Right renal cortex interstitium (tissue), 3 donors: ENCODE measurements at regions not wholly inside any gene's neighbourhood (a gene's known extent, or its start where the extent isn't known, plus 50 kb on each side); places are given as distances from the start of the nearest gene placed in this dataset.
A peak's percentile ranks its signal among the peaks of the same experiment; 100 is the strongest.
"Not testable (repeated sequence)": the region's sequence is repeated elsewhere in the genome, so short reads cannot be mapped to it uniquely, and the experiment has no call there.

Experiments used
- DNase-seq, 3 donors: peaks; one replicate each; pipeline ENCODE4 v3.0.0-alpha.2; 2013; ENCODE audit warnings: low read depth in 3 of 3, low spot score in 2 of 3

- peak in 1 of 3 donors; percentile 20 for DNase-seq
Observed at GRCh38 chr2:63692002-63692606, 103.3 kb downstream of the MDH1 start.

DNA sequence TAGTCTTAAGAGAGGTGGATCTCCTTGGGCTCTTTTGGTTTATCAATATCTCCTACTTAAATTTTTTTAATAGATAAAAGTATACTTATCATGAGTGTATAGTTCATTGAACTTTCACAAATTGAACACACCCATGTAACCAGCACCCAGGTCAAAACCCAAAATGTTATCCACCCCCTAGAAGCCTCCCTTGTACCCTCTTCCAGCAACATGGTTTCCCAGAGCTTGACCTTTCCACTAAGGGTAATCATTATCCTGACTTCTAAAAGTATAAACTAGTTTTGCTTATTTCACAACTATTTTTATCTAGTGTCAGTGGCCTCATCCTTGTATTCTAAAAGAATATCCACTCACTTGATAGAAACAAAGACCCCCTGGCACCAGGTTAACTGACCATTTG, 106.8 kb downstream of the MDH1 start:
- DNase-seq, result no peak

DNA sequence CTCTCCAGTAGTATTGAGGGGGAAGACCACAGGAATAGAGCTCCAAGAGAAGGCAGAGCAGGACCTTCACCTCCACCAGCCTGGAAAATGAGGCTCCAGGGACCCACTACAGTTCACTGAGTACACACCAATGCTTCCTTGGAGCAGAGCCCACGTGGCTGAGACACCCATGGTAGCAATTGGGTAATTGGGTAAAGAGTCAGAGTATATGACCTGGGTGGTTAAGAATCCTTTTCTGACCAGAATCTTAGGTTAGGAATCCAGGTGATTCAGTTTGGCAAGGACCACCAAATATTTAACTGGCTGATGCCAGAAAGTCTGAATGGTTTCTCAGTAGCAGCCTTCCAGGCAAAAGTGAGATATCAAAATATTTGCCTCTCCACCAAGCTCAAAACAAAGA, 107.7 kb downstream of the MDH1 start:
- DNase-seq, result no peak

GRCh38 chr2:63697160-63697559, 108.4 kb downstream of the MDH1 start:
- no peak for DNase-seq

DNA sequence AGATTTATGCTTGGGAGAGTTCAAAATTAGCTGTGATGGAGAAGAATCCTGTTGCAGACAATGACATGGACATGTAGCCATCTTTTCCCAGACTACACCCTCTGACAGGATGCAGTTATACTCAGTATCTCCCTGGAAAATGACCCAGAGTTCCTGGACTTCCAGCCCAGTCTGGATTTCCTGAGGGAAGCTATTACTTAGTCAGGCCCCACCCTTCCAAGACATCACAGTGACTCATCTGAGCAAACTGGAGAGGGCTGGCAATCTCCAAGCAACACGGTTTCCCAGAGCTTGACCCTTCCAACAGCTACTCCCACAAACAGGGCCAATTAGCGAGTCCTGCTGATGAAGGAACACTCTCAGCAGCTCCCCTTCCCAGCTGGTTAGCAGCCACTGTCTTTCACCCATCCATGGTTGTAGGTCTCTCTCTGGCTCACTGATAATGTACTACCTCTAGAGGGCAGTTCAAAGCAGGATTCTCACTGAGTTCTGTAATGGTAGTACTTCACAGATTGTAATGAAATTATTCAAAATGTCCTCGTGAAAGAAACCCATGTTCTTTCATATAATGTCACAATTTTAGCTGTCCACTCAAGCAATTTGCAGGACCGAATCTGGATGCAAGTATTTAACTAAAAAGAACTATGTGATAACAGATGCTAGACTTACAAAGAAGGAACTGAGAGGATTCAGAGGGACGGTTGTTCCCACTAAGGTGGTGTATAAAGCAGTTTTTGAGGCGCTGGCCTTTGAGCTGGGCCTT, 110.2 kb downstream of the MDH1 start:
- no peak for DNase-seq

DNA sequence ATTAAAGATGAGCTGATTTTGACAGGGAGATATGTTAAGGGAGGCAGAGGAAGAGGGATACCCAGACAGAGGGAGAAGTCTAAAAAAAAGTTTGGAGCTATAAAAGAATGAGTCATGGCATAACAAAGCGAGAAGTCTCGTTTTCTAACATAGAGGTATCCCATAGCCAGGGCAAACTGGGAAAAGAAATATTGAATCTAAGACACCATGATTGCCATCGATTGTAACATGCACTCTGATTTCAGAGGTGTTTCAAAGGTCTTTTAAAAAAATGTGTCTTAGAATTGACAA, 110.7 kb downstream of the MDH1 start:
- DNase-seq, result no peak

DNA sequence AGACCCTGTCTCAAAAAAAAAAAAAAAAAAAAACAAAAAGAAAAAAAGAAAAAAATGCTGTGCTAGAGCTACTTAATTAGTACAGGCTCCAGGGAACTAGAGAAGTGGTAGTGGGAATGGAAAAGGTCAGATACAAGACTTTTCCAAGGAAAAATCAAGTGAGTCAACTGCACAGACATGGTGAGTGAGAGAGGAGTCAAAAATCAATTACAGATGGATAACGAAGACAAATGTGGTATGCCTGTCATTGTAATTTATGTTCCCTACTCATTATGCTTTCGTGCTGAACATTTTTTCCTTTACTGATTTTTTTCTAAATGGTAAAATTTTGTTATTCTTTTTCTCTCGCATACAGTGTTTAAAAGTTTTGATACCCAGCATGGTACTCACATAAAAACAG, 111.5 kb downstream of the MDH1 start:
- DNase-seq, result no peak

- no peak for DNase-seq
Observed at GRCh38 chr2:63701406-63701805, 112.6 kb downstream of the MDH1 start.

- DNase-seq, result not testable (repeated sequence)
Observed at GRCh38 chr2:63706084-63706483, 117.3 kb downstream of the MDH1 start.

GRCh38 chr2:63710732-63711131, 122.0 kb downstream of the MDH1 start:
- no peak for DNase-seq

GRCh38 chr2:63712748-63713147, 124.0 kb downstream of the MDH1 start:
- DNase-seq, result no peak

DNA sequence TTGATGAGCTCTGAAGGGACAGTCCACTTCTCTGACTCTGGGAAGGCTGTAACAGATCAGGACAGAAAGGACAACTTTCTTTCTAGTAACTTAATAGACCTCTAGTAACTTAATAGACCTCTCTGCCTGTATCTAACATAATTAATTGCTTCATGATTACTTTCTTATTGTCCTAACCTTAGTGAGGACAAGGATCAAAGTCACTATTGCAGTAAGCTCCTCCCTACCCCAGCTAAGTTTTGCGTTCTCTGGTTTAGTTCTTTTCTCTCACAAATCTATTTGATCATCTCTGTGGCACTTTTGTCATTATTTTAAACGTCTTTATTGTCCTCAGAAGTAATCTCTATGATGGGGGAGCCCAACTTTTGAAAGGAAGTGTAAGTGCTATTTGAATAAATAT, 125.5 kb upstream of the UGP2 start:
- DNase-seq, result no peak

- DNase-seq, result no peak
Observed at GRCh38 chr2:63719052-63719451, 122.6 kb upstream of the UGP2 start.

DNA sequence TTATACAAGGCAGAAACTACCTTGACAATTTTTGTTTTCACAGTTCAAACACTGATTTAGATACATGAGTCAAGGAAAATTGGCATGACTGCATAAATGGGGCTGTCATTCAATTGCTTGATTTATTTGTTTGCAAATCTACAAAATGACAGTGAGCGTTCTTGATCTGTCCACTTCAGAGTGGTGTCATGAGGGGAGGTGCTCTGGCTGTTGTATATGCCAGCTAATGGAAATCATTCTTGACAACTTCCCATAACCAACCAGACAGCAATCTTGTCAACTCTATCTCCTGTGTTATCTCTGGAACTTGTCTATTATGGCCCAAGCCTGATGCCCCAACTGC, 120.6 kb upstream of the UGP2 start:
- no peak for DNase-seq

GRCh38 chr2:63722284-63722683, 119.4 kb upstream of the UGP2 start:
- DNase-seq, result not testable (repeated sequence)

GRCh38 chr2:63723709-63724108, 118.0 kb upstream of the UGP2 start:
- no peak for DNase-seq

- not testable (repeated sequence) for DNase-seq
Observed at GRCh38 chr2:63725212-63725611, 116.5 kb upstream of the UGP2 start.

- DNase-seq, result no peak
Observed at GRCh38 chr2:63729362-63729761, 112.3 kb upstream of the UGP2 start.

GRCh38 chr2:63729831-63730230, 111.9 kb upstream of the UGP2 start:
- no peak for DNase-seq

DNA sequence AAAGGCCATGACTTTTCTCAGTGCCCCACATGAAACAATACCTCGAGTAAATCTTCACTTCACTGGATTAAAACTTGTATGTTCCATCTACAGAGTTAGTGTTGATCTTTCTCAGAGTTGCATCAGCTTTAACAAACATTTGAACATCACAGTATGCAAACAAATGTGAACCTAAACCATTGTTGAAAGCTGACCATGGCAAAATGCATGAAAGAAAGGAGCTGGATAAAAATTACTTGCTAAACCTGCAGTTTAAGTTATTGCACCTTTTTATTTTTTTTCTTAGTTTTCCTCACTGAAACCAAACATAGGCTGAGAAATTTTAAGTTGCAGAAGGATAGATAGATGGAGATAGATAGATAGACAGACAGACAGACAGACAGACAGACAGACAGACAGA, 107.2 kb upstream of the UGP2 start:
- DNase-seq, result no peak

GRCh38 chr2:63735263-63735662, 106.4 kb upstream of the UGP2 start:
- no peak for DNase-seq

GRCh38 chr2:63735931-63736330, 105.8 kb upstream of the UGP2 start:
- no peak for DNase-seq

DNA sequence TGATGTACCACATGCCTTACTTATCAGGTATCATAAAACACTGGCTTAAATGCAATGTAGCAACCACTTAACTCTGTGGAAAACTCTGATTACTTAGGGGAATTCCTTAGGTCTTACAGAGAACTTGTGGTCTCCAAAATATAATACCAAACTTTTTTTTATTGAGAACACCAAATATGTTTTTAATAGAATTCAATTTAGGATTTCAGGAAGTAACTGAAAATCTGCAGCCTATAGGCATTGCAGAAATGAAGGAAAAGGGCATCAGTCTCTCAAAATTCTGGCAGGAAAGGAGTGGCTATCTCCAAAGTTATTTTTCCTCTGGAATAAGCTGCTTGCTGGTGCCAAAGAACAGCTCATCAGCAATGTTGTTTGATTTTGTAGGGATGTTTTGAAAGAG, 105.3 kb upstream of the UGP2 start:
- no peak for DNase-seq
